ENCODE measurements at regions not wholly inside any gene's neighbourhood (a gene's known extent, or its start where the extent isn't known, plus 50 kb on each side); places are given as distances from the start of the nearest gene placed in this dataset.
A peak's percentile ranks its signal among the peaks of the same experiment; 100 is the strongest.

GRCh38 chr11:28512143-28512756 lies 404.1 kb downstream of the METTL15 start:
- no peak for DNase-seq

- peak; percentile 56 for DNase-seq
Observed at GRCh38 chr11:28505232-28505631, 397.0 kb downstream of the METTL15 start.

DNA sequence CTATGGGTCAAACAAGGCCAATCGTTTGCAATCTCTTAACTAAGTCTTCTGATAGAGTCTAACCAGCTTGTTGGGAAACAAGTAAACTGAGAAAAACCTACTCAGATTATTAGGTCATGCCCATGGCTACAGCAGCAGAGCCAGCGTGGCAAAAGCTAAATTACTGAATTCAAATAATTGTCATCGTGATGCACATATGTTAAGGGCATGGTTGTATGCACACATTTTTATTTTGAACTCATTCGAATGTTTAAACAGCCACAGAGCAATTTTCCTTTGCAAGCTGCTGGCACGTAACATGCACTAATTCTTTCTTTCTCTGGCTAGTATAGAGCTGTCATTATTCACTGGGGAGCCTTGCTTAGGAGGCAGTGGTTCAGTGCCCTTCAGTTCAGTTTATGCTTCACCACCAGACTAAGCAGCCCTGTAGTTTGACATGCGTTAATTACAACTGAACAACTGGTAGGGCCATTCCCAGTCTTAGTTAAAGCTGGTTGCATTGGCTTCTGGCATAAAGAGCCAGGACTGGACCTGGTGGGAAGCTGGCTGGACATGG lies 396.4 kb downstream of the METTL15 start:
- peak; percentile 84 for DNase-seq

- no peak for DNase-seq
Observed at GRCh38 chr11:28495333-28495732, 387.1 kb downstream of the METTL15 start.

DNA sequence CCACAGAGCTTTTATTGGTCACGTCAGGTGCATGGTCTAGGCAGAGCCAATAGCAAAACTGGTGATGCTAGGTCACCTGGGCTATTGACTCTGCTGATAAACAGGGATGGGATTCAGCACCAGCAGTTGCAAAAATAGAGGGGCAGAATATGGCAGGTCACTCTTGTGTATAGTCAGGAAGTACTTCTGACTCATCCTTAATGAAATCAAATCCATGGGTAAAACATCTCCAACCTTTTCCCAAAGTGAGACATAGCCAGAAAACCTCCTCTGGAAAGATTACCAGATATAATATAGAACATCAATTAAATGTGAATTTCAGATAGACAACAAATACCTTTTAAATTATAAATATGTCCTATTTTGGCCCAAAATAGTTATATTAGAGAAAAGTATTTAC lies 383.2 kb downstream of the METTL15 start:
- no peak for DNase-seq

DNA sequence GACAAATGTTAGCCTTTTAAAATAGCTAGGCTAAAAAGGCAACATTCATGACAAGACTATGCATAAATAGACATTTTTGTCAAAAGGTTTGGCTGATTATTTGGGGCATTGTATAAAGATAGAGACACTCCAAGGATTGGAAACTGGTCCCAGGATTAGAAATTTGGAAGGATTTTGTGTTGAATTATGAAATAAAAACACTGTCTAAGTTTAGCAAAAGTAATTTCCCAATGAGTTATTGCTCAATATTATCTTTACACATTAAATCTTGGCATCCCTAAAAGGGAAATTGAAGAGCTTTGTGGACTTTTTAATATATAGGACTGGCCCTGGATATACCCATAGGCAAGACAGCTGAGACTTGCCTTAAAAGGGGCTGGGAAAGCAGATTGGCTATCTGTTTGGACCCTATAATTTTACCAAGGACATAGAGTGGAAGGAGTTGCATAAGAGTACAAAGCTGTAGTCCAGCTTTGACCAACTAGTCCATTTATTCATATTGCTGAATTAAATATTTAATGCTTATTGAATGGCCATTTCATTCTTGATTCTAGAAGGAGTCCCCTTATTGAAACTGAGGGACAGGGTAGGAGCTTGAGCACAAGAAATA lies 382.7 kb downstream of the METTL15 start:
- DNase-seq = no peak

- no peak for DNase-seq
Observed at GRCh38 chr11:28488336-28488735, 380.1 kb downstream of the METTL15 start.

DNA sequence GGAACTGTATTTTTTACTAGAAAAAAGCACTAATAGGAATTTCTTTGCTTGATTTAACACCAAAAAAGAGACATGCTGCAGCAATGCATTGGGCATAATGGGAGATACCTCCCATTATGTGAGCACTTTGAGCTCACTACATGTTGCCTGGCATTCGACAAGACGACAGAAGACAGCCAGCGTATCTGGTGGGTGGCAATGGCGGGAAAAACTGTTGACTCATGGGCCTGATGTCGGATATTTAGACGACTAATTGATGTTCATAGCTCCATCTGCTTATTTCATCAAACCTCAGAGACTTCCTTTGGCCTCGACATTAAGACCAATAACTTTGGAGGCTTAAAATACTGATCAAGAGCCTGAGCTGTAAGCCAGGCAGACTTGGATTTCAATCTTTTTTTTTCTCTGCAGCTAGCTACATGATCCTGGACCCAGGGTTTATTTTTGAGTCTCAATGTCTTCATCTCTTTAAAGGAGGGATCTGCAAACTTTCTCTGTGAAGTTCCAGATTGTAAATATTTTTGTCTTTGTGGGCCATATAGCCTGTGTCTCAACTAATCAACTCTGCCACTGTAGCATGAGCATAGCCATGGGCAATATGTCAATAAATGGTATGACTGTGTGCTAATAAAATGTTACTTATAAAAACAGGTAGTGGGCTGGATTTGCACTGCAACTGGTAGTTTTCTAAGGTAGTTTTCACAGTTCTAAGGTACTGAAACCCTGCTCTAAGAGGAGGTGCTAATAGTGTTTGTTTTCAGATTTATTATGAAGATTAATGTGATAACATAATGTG lies 375.1 kb downstream of the METTL15 start:
- DNase-seq = no peak

DNA sequence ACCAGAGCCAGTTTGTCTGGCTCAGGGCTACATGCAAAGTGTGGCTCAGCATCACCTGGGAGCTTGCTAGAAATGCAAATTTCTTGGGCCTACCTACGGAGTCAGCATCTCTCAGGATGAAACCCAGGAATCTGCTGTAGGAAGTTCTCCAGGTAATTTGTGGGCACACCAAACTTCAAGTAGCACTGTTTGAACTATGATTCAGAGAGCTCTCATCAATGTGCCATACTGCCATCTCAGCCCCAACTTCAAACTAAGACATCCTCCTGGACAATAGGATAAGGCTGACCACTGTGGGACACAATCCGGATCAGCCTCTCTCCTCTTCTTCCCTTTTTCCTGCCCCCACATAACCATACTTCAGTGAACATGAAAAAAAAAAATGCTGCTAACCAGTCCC lies 374.5 kb downstream of the METTL15 start:
- DNase-seq = no peak

- peak; percentile 41 for DNase-seq
Observed at GRCh38 chr11:28481616-28482480, 373.7 kb downstream of the METTL15 start.

- no peak for DNase-seq
Observed at GRCh38 chr11:28480406-28480805, 372.2 kb downstream of the METTL15 start.

DNA sequence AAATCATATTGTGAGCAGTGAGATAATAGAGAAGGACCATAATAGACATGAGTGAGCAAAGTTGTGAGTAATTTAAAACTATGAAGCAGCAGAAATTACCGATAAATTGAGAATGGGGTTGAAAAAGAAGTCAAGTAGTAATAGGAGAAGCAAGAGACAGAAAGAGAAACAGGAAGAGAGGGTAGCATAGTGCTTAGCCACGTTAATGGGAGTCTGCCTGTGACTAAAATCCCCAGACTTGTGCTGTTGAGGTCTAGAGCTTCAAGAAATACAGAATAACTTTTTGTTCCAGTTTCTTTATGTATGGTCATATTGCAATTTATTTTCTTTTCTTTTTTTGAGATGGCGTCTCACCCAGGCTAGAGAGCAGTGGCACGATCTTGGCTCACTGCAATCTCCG lies 368.7 kb downstream of the METTL15 start:
- no peak for DNase-seq

GRCh38 chr11:28476049-28476448 lies 367.9 kb downstream of the METTL15 start:
- peak; percentile 58 for DNase-seq

GRCh38 chr11:28472904-28473303 lies 364.7 kb downstream of the METTL15 start:
- DNase-seq = no peak

- no peak for DNase-seq
Observed at GRCh38 chr11:28471537-28471936, 363.3 kb downstream of the METTL15 start.

GRCh38 chr11:28470180-28470579 lies 362.0 kb downstream of the METTL15 start:
- no peak for DNase-seq

GRCh38 chr11:28466506-28466905 lies 358.3 kb downstream of the METTL15 start:
- no peak for DNase-seq

DNA sequence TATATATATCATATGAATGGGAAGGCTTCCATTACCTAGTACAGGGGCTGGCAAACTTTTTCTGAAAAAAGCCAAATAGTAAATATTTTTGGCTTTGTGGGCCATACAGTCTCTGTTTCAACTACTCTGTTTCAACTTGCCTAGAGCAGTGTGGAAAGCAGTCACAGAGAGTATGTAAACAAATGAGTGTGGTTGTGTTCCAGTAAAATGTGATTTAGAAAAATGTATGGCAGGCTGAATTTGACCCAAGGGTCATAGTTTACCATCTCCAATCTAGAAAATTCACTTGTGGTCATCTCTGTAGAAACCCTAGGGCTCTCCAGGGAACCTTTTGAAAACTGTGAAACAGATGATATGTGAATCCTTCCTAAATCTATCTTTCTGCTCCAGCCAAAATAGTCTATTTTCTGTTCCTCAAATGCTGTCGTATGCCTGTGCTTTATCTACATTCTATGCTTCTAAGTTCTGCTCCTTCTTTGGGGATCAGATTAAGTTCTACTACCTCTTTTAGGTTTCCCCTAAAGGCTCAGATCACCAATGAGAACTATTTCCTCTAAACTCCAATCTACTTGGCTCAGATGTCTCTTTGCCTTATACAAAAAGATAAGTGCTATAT lies 356.2 kb downstream of the METTL15 start:
- no peak for DNase-seq

DNA sequence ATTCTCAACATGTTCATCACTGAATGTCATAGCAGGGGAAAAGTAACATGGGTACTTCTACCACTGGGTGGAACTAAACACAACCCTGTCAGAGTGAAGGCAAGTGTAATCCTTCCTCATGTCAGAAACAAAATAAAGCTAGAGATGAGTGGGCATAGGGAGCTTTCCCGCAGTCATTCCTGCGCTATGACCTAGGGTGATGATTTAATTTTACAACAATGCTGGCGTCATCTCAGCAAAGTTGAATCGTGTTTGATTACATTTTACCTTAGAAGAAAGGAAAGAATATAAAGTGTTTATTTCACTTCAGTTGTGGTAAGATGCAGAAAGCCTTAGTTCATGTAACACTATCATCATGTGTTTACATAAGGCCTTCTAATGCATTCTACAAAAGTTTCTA lies 355.6 kb downstream of the METTL15 start:
- DNase-seq = no peak

GRCh38 chr11:28461846-28462245 lies 353.7 kb downstream of the METTL15 start:
- no peak for DNase-seq

DNA sequence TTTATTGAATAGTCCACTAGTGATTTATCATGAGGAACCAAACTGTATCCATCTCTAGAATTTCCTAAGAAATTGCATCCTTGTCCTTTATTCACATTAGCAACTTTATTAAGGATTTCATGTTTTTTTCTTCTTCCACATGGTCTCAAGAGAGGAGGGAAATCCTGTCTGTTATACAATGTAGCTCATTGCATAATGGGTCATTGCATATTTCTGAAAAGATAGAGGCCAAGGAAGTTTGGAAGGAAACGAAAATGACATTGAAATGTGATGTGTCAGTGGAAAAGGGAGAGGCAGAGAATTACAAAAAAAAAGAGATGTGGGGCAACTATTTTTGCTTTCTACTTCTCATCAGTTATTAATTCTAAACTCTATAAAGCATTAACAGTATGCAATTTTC lies 353.1 kb downstream of the METTL15 start:
- no peak for DNase-seq

DNA sequence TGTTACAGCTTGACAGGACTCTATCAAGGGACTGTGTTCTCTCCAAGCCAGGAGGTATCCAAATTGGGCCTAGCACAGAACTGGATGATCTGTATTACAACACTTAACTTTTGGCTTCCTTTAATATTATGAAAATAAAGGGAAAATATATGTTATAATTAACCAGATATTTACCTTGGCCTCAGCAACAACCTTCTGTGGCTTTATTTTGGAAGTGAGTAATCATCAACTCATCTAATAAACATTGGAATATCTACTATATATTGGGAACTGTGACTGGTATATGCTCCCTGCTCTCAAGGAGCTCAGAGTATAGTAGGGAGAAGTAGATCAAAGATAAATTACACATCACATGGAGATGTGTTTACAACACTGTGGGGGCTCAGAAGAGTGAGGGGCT lies 352.2 kb downstream of the METTL15 start:
- no peak for DNase-seq

DNA sequence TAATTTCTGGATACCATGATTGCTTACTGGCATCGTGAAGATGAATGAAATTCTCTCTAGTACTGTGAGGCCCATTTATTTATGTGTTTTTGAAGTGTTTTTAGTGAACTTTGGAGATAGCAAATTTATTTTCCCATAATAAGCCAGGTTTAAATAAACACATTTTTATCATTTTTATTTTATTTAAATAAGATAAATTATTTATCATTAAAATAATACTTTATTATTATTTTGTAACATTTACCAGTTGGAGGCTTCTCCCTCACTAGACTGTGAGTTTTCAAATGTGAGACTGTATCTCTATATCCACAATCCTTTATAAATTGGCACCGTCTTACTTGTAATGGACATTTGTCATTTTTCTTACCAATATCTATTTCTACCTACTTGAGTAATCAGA lies 351.7 kb downstream of the METTL15 start:
- no peak for DNase-seq
